ENCODE measurements at regions not wholly inside any gene's neighbourhood (a gene's known extent, or its start where the extent isn't known, plus 50 kb on each side); places are given as distances from the start of the nearest gene placed in this dataset.

- 49% methylated on average over 5 of the region's 5 CpGs for WGBS (ENCODE audit: low lambda C conversion rate, missing lambda C conversion rate)
These were observed 61.2 kb upstream of the RAI2 start for GRCh38 chrX:17922303-17922702.

GRCh38 chrX:17919896-17920446, 58.9 kb upstream of the RAI2 start:
- Histone ChIP-seq H3K9me3 (ENCODE audit: low read depth) (no peaks in the 10 kb centered on the region), H3K9me2 (replicated peaks; ENCODE audit: insufficient read depth) (no peaks in the 10 kb centered on the region), H2AFZ (no peak overlapping the region), H3K36me3 (replicated peaks; ENCODE audit: insufficient read depth, low read depth) (no peaks in the 10 kb centered on the region), H3K4me3 (no peak overlapping the region), H3K27ac (no peak overlapping the region), H3K27me3 (no peaks in the 10 kb centered on the region), H3K79me2 (no peaks in the 10 kb centered on the region), H3K4me1 (ENCODE audit: insufficient read depth) (peaks cover 4% of the 10 kb centered on the region), H4K20me1 (ENCODE audit: insufficient read depth, poor library complexity, severe bottlenecking) (no peaks in the 10 kb centered on the region), H3K4me2 (no peak overlapping the region)
- peak; percentile 8 for DNase-seq (ENCODE audit: low spot score)
- TF ChIP-seq EZH2phosphoT487 (IDR thresholded peaks at IDR 0.05; ENCODE audit: low read depth, severe bottlenecking, unreplicated experiment) (no peak), EZH2 (IDR thresholded peaks at IDR 0.05; ENCODE audit: borderline replicate concordance) (no peak), CTCF (IDR thresholded peaks at IDR 0.05; ENCODE audit: poor library complexity) (no peak)
- 52% methylated on average over 6 of the region's 6 CpGs for WGBS (ENCODE audit: low lambda C conversion rate, missing lambda C conversion rate)

More at GRCh38 chrX:17922303-17922702, 61.2 kb upstream of the RAI2 start:
- Histone ChIP-seq H3K9me2 (replicated peaks; ENCODE audit: insufficient read depth) (no peaks in the 10 kb centered on the region), H3K27ac (peak overlapping the region; percentile 14), H3K4me3 (no peak overlapping the region), H3K4me1 (ENCODE audit: insufficient read depth) (peaks cover 4% of the 10 kb centered on the region), H2AFZ (no peak overlapping the region), H3K79me2 (no peaks in the 10 kb centered on the region), H3K36me3 (replicated peaks; ENCODE audit: insufficient read depth, low read depth) (no peaks in the 10 kb centered on the region), H3K4me2 (peak overlapping the region; percentile 51), H3K27me3 (no peaks in the 10 kb centered on the region), H3K9me3 (ENCODE audit: low read depth) (no peaks in the 10 kb centered on the region), H4K20me1 (ENCODE audit: insufficient read depth, poor library complexity, severe bottlenecking) (no peaks in the 10 kb centered on the region)
- TF ChIP-seq EZH2 (IDR thresholded peaks at IDR 0.05; ENCODE audit: borderline replicate concordance) (no peak), CTCF (IDR thresholded peaks at IDR 0.05; ENCODE audit: poor library complexity) (no peak), EZH2phosphoT487 (IDR thresholded peaks at IDR 0.05; ENCODE audit: low read depth, severe bottlenecking, unreplicated experiment) (no peak)
- no peak for DNase-seq (ENCODE audit: low spot score)

- H3K4me1 ChIP-seq (ENCODE audit: insufficient read depth) = peaks cover 4% of the 10 kb centered on the region
- H3K4me2 ChIP-seq = no peak overlapping the region
- H3K9me2 ChIP-seq (replicated peaks; ENCODE audit: insufficient read depth) = no peaks in the 10 kb centered on the region
- TF ChIP-seq CTCF (IDR thresholded peaks at IDR 0.05; ENCODE audit: poor library complexity) = no peak
- TF ChIP-seq EZH2 (IDR thresholded peaks at IDR 0.05; ENCODE audit: borderline replicate concordance) = no peak
- TF ChIP-seq EZH2phosphoT487 (IDR thresholded peaks at IDR 0.05; ENCODE audit: low read depth, severe bottlenecking, unreplicated experiment) = no peak
- no peaks in the 10 kb centered on the region for H3K27me3 ChIP-seq
- no peak overlapping the region for H3K27ac ChIP-seq
- no peak for DNase-seq (ENCODE audit: low spot score)
- H2AFZ ChIP-seq = no peak overlapping the region
- H3K79me2 ChIP-seq = no peaks in the 10 kb centered on the region
- H4K20me1 ChIP-seq (ENCODE audit: insufficient read depth, poor library complexity, severe bottlenecking) = no peaks in the 10 kb centered on the region
- 82% methylated on average over 4 of the region's 4 CpGs for WGBS (ENCODE audit: low lambda C conversion rate, missing lambda C conversion rate)
- H3K9me3 ChIP-seq (ENCODE audit: low read depth) = no peaks in the 10 kb centered on the region
- no peaks in the 10 kb centered on the region for H3K36me3 ChIP-seq (replicated peaks; ENCODE audit: insufficient read depth, low read depth)
- H3K4me3 ChIP-seq = no peak overlapping the region
These were observed 57.0 kb upstream of the RAI2 start for GRCh38 chrX:17917945-17918577.

Measured in hepatocyte (in vitro differentiated cells).